ENCODE measurements at regions not wholly inside any gene's neighbourhood (a gene's known extent, or its start where the extent isn't known, plus 50 kb on each side); places are given as distances from the start of the nearest gene placed in this dataset.
A peak's percentile ranks its signal among the peaks of the same experiment; 100 is the strongest.

- H3K4me1 Mint-ChIP-seq (ENCODE audit: low read depth, unreplicated experiment), result peaks cover 8% of the 10 kb centered on the region
- H3K36me3 Mint-ChIP-seq (ENCODE audit: insufficient read depth, unreplicated experiment), result no peaks in the 10 kb centered on the region
- no peak overlapping the region for H3K27ac Mint-ChIP-seq (ENCODE audit: unreplicated experiment)
- intact Hi-C loops (cut with micrococcal nuclease; ENCODE audit: unreplicated experiment), result no loop called here
- no peaks in the 10 kb centered on the region for H3K9me3 Mint-ChIP-seq (ENCODE audit: low read depth, unreplicated experiment)
- DNase-seq, result no peak
- no peak overlapping the region for H3K4me3 Mint-ChIP-seq (ENCODE audit: low read depth, unreplicated experiment)
- no peak for TF ChIP-seq CTCF (IDR thresholded peaks at IDR 0.05; ENCODE audit: unreplicated experiment)
- CTCF ChIA-PET, result interaction anchor here (1.0 kb wide), 1 partner anchor 87 kb away, joined by 3 read pairs; no protein-coding TSS in a partner anchor
- no TSS peak for BruUV-seq (replicated peaks)
- no peaks in the 10 kb centered on the region for H3K27me3 Mint-ChIP-seq (ENCODE audit: unreplicated experiment)
These were observed 239.9 kb upstream of the NOX3 start for GRCh38 chr6:155695495-155695894.

- no peaks in the 10 kb centered on the region for H3K9me3 Mint-ChIP-seq (ENCODE audit: low read depth, unreplicated experiment)
- BruUV-seq (replicated peaks), result no TSS peak
- CTCF ChIA-PET, result interaction anchor here (0.7 to 1.0 kb wide), 3 partner anchors 88 to 1812 kb away, joined by 3 to 4 read pairs (median 3); no protein-coding TSS in a partner anchor
These were observed 238.8 kb upstream of the NOX3 start for GRCh38 chr6:155694419-155694790.

GRCh38 chr6:155693573-155694418 is 238.2 kb upstream of the NOX3 start:
- Mint-ChIP-seq H3K36me3 (ENCODE audit: insufficient read depth, unreplicated experiment) (no peaks in the 10 kb centered on the region), H3K27me3 (ENCODE audit: unreplicated experiment) (no peaks in the 10 kb centered on the region), H3K9me3 (ENCODE audit: low read depth, unreplicated experiment) (no peaks in the 10 kb centered on the region), H3K4me3 (ENCODE audit: low read depth, unreplicated experiment) (no peak overlapping the region), H3K27ac (ENCODE audit: unreplicated experiment) (peak overlapping the region; percentile 44), H3K4me1 (ENCODE audit: low read depth, unreplicated experiment) (peaks cover 8% of the 10 kb centered on the region)
- CTCF ChIA-PET, result interaction anchor here (0.7 kb wide), 1 partner anchor 1897 kb away, joined by 3 read pairs; no protein-coding TSS in a partner anchor
- TF ChIP-seq CTCF (IDR thresholded peaks at IDR 0.05; ENCODE audit: unreplicated experiment), result no peak
- no TSS peak for BruUV-seq (replicated peaks)
- peak; percentile 52 for DNase-seq
- intact Hi-C loops (cut with micrococcal nuclease; ENCODE audit: unreplicated experiment), result loop anchor here (5.0 kb wide), 1 partner anchor 89 kb away; no protein-coding TSS in a partner anchor

More at GRCh38 chr6:155694419-155694790, 238.8 kb upstream of the NOX3 start:
- H3K4me3 Mint-ChIP-seq (ENCODE audit: low read depth, unreplicated experiment), result no peak overlapping the region
- no peak for DNase-seq
- intact Hi-C loops (cut with micrococcal nuclease; ENCODE audit: unreplicated experiment), result loop anchor here (5.0 kb wide), 1 partner anchor 88 kb away; no protein-coding TSS in a partner anchor
- H3K27ac Mint-ChIP-seq (ENCODE audit: unreplicated experiment), result peak overlapping the region; percentile 44
- TF ChIP-seq CTCF (IDR thresholded peaks at IDR 0.05; ENCODE audit: unreplicated experiment), result no peak
- H3K27me3 Mint-ChIP-seq (ENCODE audit: unreplicated experiment), result no peaks in the 10 kb centered on the region
- H3K4me1 Mint-ChIP-seq (ENCODE audit: low read depth, unreplicated experiment), result peaks cover 8% of the 10 kb centered on the region
- H3K36me3 Mint-ChIP-seq (ENCODE audit: insufficient read depth, unreplicated experiment), result no peaks in the 10 kb centered on the region

- no peak for TF ChIP-seq CTCF (IDR thresholded peaks at IDR 0.05; ENCODE audit: unreplicated experiment)
- no peaks in the 10 kb centered on the region for H3K9me3 Mint-ChIP-seq (ENCODE audit: low read depth, unreplicated experiment)
- no peaks in the 10 kb centered on the region for H3K27me3 Mint-ChIP-seq (ENCODE audit: unreplicated experiment)
- CTCF ChIA-PET, result no interaction called here
- intact Hi-C loops (cut with micrococcal nuclease; ENCODE audit: unreplicated experiment), result loop anchor here (5.0 kb wide), 1 partner anchor 91 kb away; no protein-coding TSS in a partner anchor
- H3K36me3 Mint-ChIP-seq (ENCODE audit: insufficient read depth, unreplicated experiment), result no peaks in the 10 kb centered on the region
- DNase-seq, result no peak
- no TSS peak for BruUV-seq (replicated peaks)
- no peak overlapping the region for H3K4me3 Mint-ChIP-seq (ENCODE audit: low read depth, unreplicated experiment)
- H3K4me1 Mint-ChIP-seq (ENCODE audit: low read depth, unreplicated experiment), result peaks cover 8% of the 10 kb centered on the region
- no peak overlapping the region for H3K27ac Mint-ChIP-seq (ENCODE audit: unreplicated experiment)
These were observed 235.2 kb upstream of the NOX3 start for GRCh38 chr6:155690820-155691219.
